Adrenal gland (tissue), 9 donors: ENCODE measurements at regions not wholly inside any gene's neighbourhood (a gene's known extent, or its start where the extent isn't known, plus 50 kb on each side); places are given as distances from the start of the nearest gene placed in this dataset.
"Not testable (repeated sequence)": the region's sequence is repeated elsewhere in the genome, so short reads cannot be mapped to it uniquely, and the experiment has no call there.

ENCODE experiments used
- DNase-seq, 7 donors: peaks; one replicate each; pipeline ENCODE4 v3.0.0-alpha.2; 2019 to 2020
- H3K27ac ChIP-seq, 5 donors: fragments of 200-600 bp; sonication (generic) in 4 of 5; 1 replicate in 3 of 5; 2 replicates in 2 of 5; pipeline versions ENCODE4 v1.5.1 to v1.8.0; 2016 to 2020; ENCODE audit warnings: mild to moderate bottlenecking in 1 of 5
- H3K27me3 ChIP-seq: fragments of 200-600 bp; 2 replicates; pipeline ENCODE4 v1.8.0; 2021
- H3K36me3 ChIP-seq, 2 donors: fragments of 200-600 bp; replicated peaks in 1 of 2; 1 replicate in 1 of 2; 2 replicates in 1 of 2; pipeline versions ENCODE4 v1.5.1 to v1.8.0; 2018 to 2022
- H3K4me1 ChIP-seq, 2 donors: fragments of 200-600 bp; replicated peaks in 1 of 2; 1 replicate in 1 of 2; 2 replicates in 1 of 2; pipeline versions ENCODE4 v1.5.1 to v1.8.0; 2018 to 2021
- H3K4me3 ChIP-seq, 4 donors: fragments of 200-600 bp; sonication (generic) in 3 of 4; one replicate each; pipeline ENCODE4 v1.5.1; 2016 to 2018
- H3K9me3 ChIP-seq, 3 donors: fragments of 200-600 bp; sonication (generic) in 1 of 3; replicated peaks in 1 of 3; 1 replicate in 2 of 3; 2 replicates in 1 of 3; pipeline versions ENCODE4 v1.5.1 to v1.8.0; 2016 to 2021
- CTCF ChIP-seq, 6 experiments: fragments of 450-650 bp in 4 of 6; fragments of 200-600 bp in 2 of 6; sonication (generic) in 1 of 6; IDR thresholded peaks; 1 replicate in 5 of 6; 2 replicates in 1 of 6; pipeline versions ENCODE4 v1.5.1 to v1.8.0; 2016 to 2021; ENCODE audit warnings: antibody characterized with exemption in 6 of 6, mild to moderate bottlenecking in 2 of 6, moderate library complexity in 1 of 6
- POLR2A ChIP-seq, 2 donors: fragments of 450-650 bp; IDR thresholded peaks; one replicate each; pipeline ENCODE4 v1.6.1; 2017; ENCODE audit warnings: antibody characterized with exemption in 2 of 2, mild to moderate bottlenecking in 2 of 2, moderate library complexity in 1 of 2
- WGBS, 4 donors: extraction: QIAGEN DNeasy Blood & Tissue Kit in 2 of 4; methylation state at CpG; one replicate each; pipeline versions ENCODE4 v1.1.5 to v1.1.7; 2013 to 2017; 5-methylcytosine and 5-hydroxymethylcytosine counted together
- intact Hi-C, 2 donors: fragments of 100-400 bp; cut with DNase I; formaldehyde crosslinking; loops; one replicate each; pipeline versions ENCODE4 v1.14.1 to v1.15.0; 2022 to 2023
- donor health status: healthy with polysubstance abuse.
- donor health status: Bipolar disorder and iron deficiency.
- donor health status: DM: yes; HTN: yes; CAD: no.
- donor health status: DM: no; HTN: no; CAD: no.
- donor health status: DM: no; HTN: no; CAD: no.

GRCh38 chr2:173568054-173568453 lies 213.4 kb downstream of the CDCA7 start:
- Histone ChIP-seq H3K27ac (no peak overlapping the region), H3K36me3 (no peaks in the 10 kb centered on the region), H3K4me3 (no peak overlapping the region), H3K4me1 (peaks cover 0 to 7% of the 10 kb centered on the region in 2 donors), H3K9me3 (no peaks in the 10 kb centered on the region), H3K27me3 (peaks cover 13% of the 10 kb centered on the region)
- 50 to 69% (median 55%) methylated on average over 3 of the region's 3 CpGs for WGBS, 4 donors
- intact Hi-C loops = no loop called here
- peak in 3 of 7 donors; percentile 24 to 52 (median 26) for DNase-seq
- TF ChIP-seq POLR2A (IDR thresholded peaks at IDR 0.05) (no peak), CTCF (IDR thresholded peaks at IDR 0.05) (peak in 3 of 6 experiments; percentile 8 to 15 (median 14))

- no peak for TF ChIP-seq POLR2A (IDR thresholded peaks at IDR 0.05)
- peak in 5 of 6 experiments; percentile 26 to 42 (median 35) for TF ChIP-seq CTCF (IDR thresholded peaks at IDR 0.05)
- H3K27me3 ChIP-seq = peaks cover 13% of the 10 kb centered on the region
- intact Hi-C loops = loop anchor here in 1 of 2 donors (10.0 kb wide), 1 partner anchor 474 kb away; no protein-coding TSS in a partner anchor
- WGBS, 4 donors = 12 to 17% (median 15%) methylated on average over 10 of the region's 10 CpGs
- H3K9me3 ChIP-seq = no peaks in the 10 kb centered on the region
- peaks cover 0 to 7% of the 10 kb centered on the region in 2 donors for H3K4me1 ChIP-seq
- H3K4me3 ChIP-seq = no peak overlapping the region
- no peaks in the 10 kb centered on the region for H3K36me3 ChIP-seq
- H3K27ac ChIP-seq = no peak overlapping the region
- DNase-seq = peak in 3 of 7 donors; percentile 8 to 18 (median 11)
Measured at GRCh38 chr2:173571021-173571821, 216.5 kb downstream of the CDCA7 start.

- Histone ChIP-seq H3K4me3 (no peak overlapping the region), H3K4me1 (peaks cover 0 to 7% of the 10 kb centered on the region in 2 donors), H3K9me3 (no peaks in the 10 kb centered on the region), H3K36me3 (no peaks in the 10 kb centered on the region), H3K27ac (no peak overlapping the region), H3K27me3 (peaks cover 13% of the 10 kb centered on the region)
- no peak for DNase-seq
- TF ChIP-seq POLR2A (IDR thresholded peaks at IDR 0.05) (no peak), CTCF (IDR thresholded peaks at IDR 0.05) (no peak)
- intact Hi-C loops = loop anchor here in 1 of 2 donors (10.0 kb wide), 1 partner anchor 473 kb away; no protein-coding TSS in a partner anchor
- WGBS, 4 donors = 36 to 45% (median 40%) methylated on average over 5 of the region's 5 CpGs
Measured at GRCh38 chr2:173571887-173572680, 217.4 kb downstream of the CDCA7 start.

- TF ChIP-seq POLR2A (IDR thresholded peaks at IDR 0.05) (no peak), CTCF (IDR thresholded peaks at IDR 0.05) (no peak)
- no peaks in the 10 kb centered on the region for H3K36me3 ChIP-seq
- H3K4me3 ChIP-seq = no peak overlapping the region
- H3K27ac ChIP-seq = no peak overlapping the region
- intact Hi-C loops = loop anchor here in 1 of 2 donors (10.0 kb wide), 1 partner anchor 472 kb away; no protein-coding TSS in a partner anchor
- DNase-seq = no peak
- WGBS, 4 donors = 50 to 79% (median 66%) methylated on average over 1 of the region's 1 CpG
- peaks cover 13% of the 10 kb centered on the region for H3K27me3 ChIP-seq
- no peaks in the 10 kb centered on the region for H3K9me3 ChIP-seq
- H3K4me1 ChIP-seq = peaks cover 0 to 7% of the 10 kb centered on the region in 2 donors
Measured at GRCh38 chr2:173572848-173573247, 218.2 kb downstream of the CDCA7 start.

- DNase-seq, H3K9me3 ChIP-seq, H3K36me3 ChIP-seq, H3K4me3 ChIP-seq, H3K4me1 ChIP-seq, H3K27ac ChIP-seq: not testable (repeated sequence)
- peaks cover 11% of the 10 kb centered on the region for H3K27me3 ChIP-seq
- 68 to 94% (median 91%) methylated on average over 3 of the region's 3 CpGs for WGBS, 4 donors
- intact Hi-C loops = loop anchor here in 1 of 2 donors (10.0 kb wide), 1 partner anchor 471 kb away; no protein-coding TSS in a partner anchor
Measured at GRCh38 chr2:173573782-173574181, 219.1 kb downstream of the CDCA7 start.
